Panc1 (cell line): ENCODE measurements at regions not wholly inside any gene's neighbourhood (a gene's known extent, or its start where the extent isn't known, plus 50 kb on each side); places are given as distances from the start of the nearest gene placed in this dataset.

Source experiments
- ATAC-seq: fragments of 200-7000 bp; cut with Tn5 transposase; 2 replicates; pipeline ENCODE4 v1.9.1; 2020; ENCODE audit warnings: mild to moderate bottlenecking, moderate library complexity
- BruUV-seq: library from RNA; stranded (reverse); fragments of 400-500 nt; replicated peaks from 2 replicates; lab custom pipeline; 2021; lab: Mats Ljungman, UMichigan
- CTCF ChIA-PET: fragments of 300-600 bp; sonication (Branson Sonifier 250); formaldehyde crosslinking; loops from one replicate; lab custom pipeline; 2022; ENCODE audit warnings: antibody characterized with exemption; lab: Charles Lee
- POLR2A ChIA-PET: fragments of 300-600 bp; sonication (Branson Sonifier 250); formaldehyde crosslinking; loops from one replicate; lab custom pipeline; 2022; ENCODE audit warnings: antibody characterized with exemption; lab: Charles Lee
- DNase-seq: peaks from one replicate; pipeline ENCODE4 v3.0.0-alpha.2; 2010; ENCODE audit warnings: low read depth, low spot score
- H3K27ac ChIP-seq: 2 replicates; pipeline ENCODE4 v1.5.1; 2011; ENCODE audit warnings: mild to moderate bottlenecking, low read length, inconsistent platforms
- H3K27me3 ChIP-seq: fragments of 200-500 bp; sonication (Bioruptor generic); 2 replicates; pipeline ENCODE4 v1.6.0; 2014; ENCODE audit warnings: low read length, inconsistent platforms; ENCODE audit not compliant: control insufficient read depth, insufficient read depth
- H3K36me3 ChIP-seq: fragments of 200-500 bp; sonication (Bioruptor generic); 2 replicates; pipeline ENCODE4 v1.5.1; 2014; ENCODE audit warnings: inconsistent platforms, mild to moderate bottlenecking, low read length, moderate library complexity; ENCODE audit not compliant: control insufficient read depth, insufficient read depth
- H3K4me1 ChIP-seq: 2 replicates; pipeline ENCODE4 v1.5.1; 2011; ENCODE audit warnings: inconsistent platforms, mild to moderate bottlenecking, low read length, moderate library complexity; ENCODE audit not compliant: control insufficient read depth, insufficient read depth
- H3K4me3 ChIP-seq, 2 experiments: 2 replicates each; pipeline ENCODE4 v1.5.1; 2011 to 2012; ENCODE audit warnings: low read depth in 2 of 2, low read length in 2 of 2, mild to moderate bottlenecking in 2 of 2, inconsistent platforms in 1 of 2, moderate library complexity in 1 of 2
- H3K9me3 ChIP-seq: fragments of 200-500 bp; sonication (Bioruptor generic); 2 replicates; pipeline ENCODE4 v1.5.1; 2014; ENCODE audit warnings: low read depth, mild to moderate bottlenecking, inconsistent platforms, low read length, moderate library complexity; ENCODE audit not compliant: control insufficient read depth, insufficient read depth
- CTCF ChIP-seq: fragments of 450-650 bp; IDR thresholded peaks from 2 replicates; pipeline ENCODE4 v1.5.1; 2017; ENCODE audit warnings: mild to moderate bottlenecking
- POLR2AphosphoS5 ChIP-seq: IDR thresholded peaks from 2 replicates; pipeline ENCODE4 v1.6.1; 2012; ENCODE audit warnings: mild to moderate bottlenecking, low read depth, low read length, moderate library complexity
- REST ChIP-seq, 2 experiments: IDR thresholded peaks; 2 replicates each; pipeline ENCODE4 v1.6.1; 2011 to 2012; ENCODE audit warnings: low read depth in 2 of 2, control low read depth in 1 of 2, low read length in 1 of 2, mild to moderate bottlenecking in 1 of 2, moderate library complexity in 1 of 2; ENCODE audit not compliant: insufficient read depth in 1 of 2
- SIN3A ChIP-seq: IDR thresholded peaks from 2 replicates; pipeline ENCODE4 v1.6.1; 2012; ENCODE audit warnings: low read depth, mild to moderate bottlenecking, low read length, moderate library complexity, borderline replicate concordance; ENCODE audit not compliant: insufficient read depth
- TCF7L2 ChIP-seq: IDR thresholded peaks from 2 replicates; pipeline ENCODE4 v1.6.1; 2011; ENCODE audit warnings: mild to moderate bottlenecking, low read depth, low read length, inconsistent platforms
- in situ Hi-C: cut with HindIII; loops from 2 replicates; pipeline ENCODE4 v1.10.0; 2016; ENCODE audit warnings: low sequenced_read_pairs, low pct_unique_long_range_greater_than_20kb
- intact Hi-C: fragments of 100-400 bp; cut with micrococcal nuclease; formaldehyde crosslinking; loops from one replicate; pipeline ENCODE4 v1.10.0; 2022; ENCODE audit not compliant: unreplicated experiment

GRCh38 chr3:144165482-144165881 is 193.9 kb downstream of the DIPK2A start:
- no peaks in the 10 kb centered on the region for H3K4me1 ChIP-seq
- ChIA-PET CTCF (no interaction called here), POLR2A (no interaction called here)
- BruUV-seq: no TSS peak
- H3K9me3 ChIP-seq: no peaks in the 10 kb centered on the region
- ATAC-seq: no peak
- no peaks in the 10 kb centered on the region for H3K36me3 ChIP-seq
- TF ChIP-seq POLR2AphosphoS5: no peak
- TF ChIP-seq SIN3A: no peak
- no peak for TF ChIP-seq TCF7L2
- no peak for TF ChIP-seq CTCF
- no peak for TF ChIP-seq REST (IDR thresholded peaks at IDR 0.05; ENCODE audit: insufficient read depth in 1 of 2, low read depth in 2 of 2, low read length in 1 of 2)
- H3K27me3 ChIP-seq: no peaks in the 10 kb centered on the region
- no peak for DNase-seq
- in situ Hi-C loops: no loop called here
- no peak overlapping the region for H3K27ac ChIP-seq
- intact Hi-C loops: no loop called here
- H3K4me3 ChIP-seq: no peak overlapping the region

GRCh38 chr3:144167634-144168033 is 196.0 kb downstream of the DIPK2A start:
- Histone ChIP-seq H3K27ac (no peak overlapping the region), H3K9me3 (no peaks in the 10 kb centered on the region; the same call in 1 of the 2 replicates), H3K27me3 (no peaks in the 10 kb centered on the region), H3K4me3 (no peak overlapping the region), H3K4me1 (no peaks in the 10 kb centered on the region), H3K36me3 (no peaks in the 10 kb centered on the region)
- TF ChIP-seq TCF7L2: no peak
- TF ChIP-seq CTCF: no peak
- TF ChIP-seq SIN3A: no peak
- no peak for TF ChIP-seq POLR2AphosphoS5
- no peak for TF ChIP-seq REST (IDR thresholded peaks at IDR 0.05; ENCODE audit: insufficient read depth in 1 of 2, low read depth in 2 of 2, low read length in 1 of 2)
- POLR2A ChIA-PET: no interaction called here
- DNase-seq (no peak), ATAC-seq (no peak)
- intact Hi-C loops (no loop called here), in situ Hi-C loops (no loop called here)
- CTCF ChIA-PET: no interaction called here
- no TSS peak for BruUV-seq
